Muscle layer of duodenum (tissue), 2 donors: ENCODE measurements at regions not wholly inside any gene's neighbourhood (a gene's known extent, or its start where the extent isn't known, plus 50 kb on each side); places are given as distances from the start of the nearest gene placed in this dataset.
"Not testable (repeated sequence)": the region's sequence is repeated elsewhere in the genome, so short reads cannot be mapped to it uniquely, and the experiment has no call there.

ENCODE experiments used
- H3K27ac ChIP-seq: one replicate; pipeline ENCODE4 v1.7.0; 2013; ENCODE audit warnings: mild to moderate bottlenecking, low read length
- H3K27me3 ChIP-seq: one replicate; pipeline ENCODE4 v1.7.0; 2013; ENCODE audit warnings: low read depth, mild to moderate bottlenecking, control low read depth, low read length
- H3K36me3 ChIP-seq, 2 donors: one replicate each; pipeline ENCODE4 v1.7.0; 2013; ENCODE audit warnings: low read length in 2 of 2, control low read depth in 1 of 2, mild to moderate bottlenecking in 1 of 2; ENCODE audit not compliant: insufficient read depth in 2 of 2, control insufficient read depth in 1 of 2
- H3K4me1 ChIP-seq, 2 donors: one replicate each; pipeline ENCODE4 v1.7.0; 2013; ENCODE audit warnings: low read length in 2 of 2, mild to moderate bottlenecking in 2 of 2, control low read depth in 1 of 2, moderate library complexity in 1 of 2; ENCODE audit not compliant: insufficient read depth in 2 of 2, control insufficient read depth in 1 of 2
- H3K4me3 ChIP-seq, 2 donors: one replicate each; pipeline ENCODE4 v1.7.0; 2013; ENCODE audit warnings: low read length in 2 of 2, low read depth in 1 of 2, mild to moderate bottlenecking in 1 of 2
- H3K9me3 ChIP-seq, 2 donors: one replicate each; pipeline ENCODE4 v1.7.0; 2013; ENCODE audit warnings: low read length in 2 of 2, control low read depth in 1 of 2, mild to moderate bottlenecking in 1 of 2; ENCODE audit not compliant: control insufficient read depth in 1 of 2
- donor health status: healthy.

DNA sequence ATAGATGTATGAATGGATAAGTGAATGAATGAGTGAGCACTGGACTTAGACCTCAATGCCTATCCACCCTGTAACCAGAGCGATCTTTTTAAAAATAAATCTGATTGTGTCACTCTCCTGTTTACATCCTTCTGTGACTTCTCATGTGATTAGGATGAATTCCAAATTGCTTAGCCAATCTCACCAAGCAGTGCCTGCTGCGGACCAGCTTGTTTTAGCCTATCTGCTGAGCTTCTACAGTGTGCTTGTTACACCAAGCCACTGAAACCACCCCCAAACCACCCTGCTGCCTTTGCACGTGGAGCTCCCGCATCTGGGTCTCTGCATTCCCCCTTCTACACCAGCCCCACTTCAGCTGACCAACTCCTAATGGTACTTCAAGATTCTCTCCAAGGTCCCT, 265.4 kb downstream of the EN1 start:
- Histone ChIP-seq H3K27me3 (no peaks in the 10 kb centered on the region), H3K9me3 (no peaks in the 10 kb centered on the region), H3K36me3 (no peaks in the 10 kb centered on the region)

GRCh38 chr2:118580651-118581050, 266.8 kb downstream of the EN1 start:
- Histone ChIP-seq H3K4me3 (no peak overlapping the region), H3K9me3 (no peaks in the 10 kb centered on the region), H3K4me1 (no peaks in the 10 kb centered on the region), H3K27ac (no peak overlapping the region), H3K27me3 (no peaks in the 10 kb centered on the region), H3K36me3 (no peaks in the 10 kb centered on the region)

More for the DNA sequence above, 265.4 kb downstream of the EN1 start:
- Histone ChIP-seq H3K4me3 (no peak overlapping the region), H3K4me1 (no peaks in the 10 kb centered on the region), H3K27ac (no peak overlapping the region)

GRCh38 chr2:118580107-118580506, 267.3 kb downstream of the EN1 start:
- Histone ChIP-seq H3K36me3 (no peaks in the 10 kb centered on the region), H3K27me3 (no peaks in the 10 kb centered on the region), H3K4me3 (no peak overlapping the region), H3K27ac (no peak overlapping the region), H3K4me1 (no peaks in the 10 kb centered on the region), H3K9me3 (no peaks in the 10 kb centered on the region)

GRCh38 chr2:118577202-118577601, 270.2 kb downstream of the EN1 start:
- Histone ChIP-seq H3K4me3 (no peak overlapping the region), H3K27ac (no peak overlapping the region), H3K27me3 (no peaks in the 10 kb centered on the region), H3K9me3 (no peaks in the 10 kb centered on the region), H3K36me3 (no peaks in the 10 kb centered on the region), H3K4me1 (no peaks in the 10 kb centered on the region)

- Histone ChIP-seq H3K27me3 (no peaks in the 10 kb centered on the region), H3K9me3 (no peaks in the 10 kb centered on the region), H3K4me1 (no peaks in the 10 kb centered on the region), H3K36me3 (no peaks in the 10 kb centered on the region), H3K27ac (no peak overlapping the region), H3K4me3 (no peak overlapping the region)
Observed at GRCh38 chr2:118576109-118576855, 271.2 kb downstream of the EN1 start.

DNA sequence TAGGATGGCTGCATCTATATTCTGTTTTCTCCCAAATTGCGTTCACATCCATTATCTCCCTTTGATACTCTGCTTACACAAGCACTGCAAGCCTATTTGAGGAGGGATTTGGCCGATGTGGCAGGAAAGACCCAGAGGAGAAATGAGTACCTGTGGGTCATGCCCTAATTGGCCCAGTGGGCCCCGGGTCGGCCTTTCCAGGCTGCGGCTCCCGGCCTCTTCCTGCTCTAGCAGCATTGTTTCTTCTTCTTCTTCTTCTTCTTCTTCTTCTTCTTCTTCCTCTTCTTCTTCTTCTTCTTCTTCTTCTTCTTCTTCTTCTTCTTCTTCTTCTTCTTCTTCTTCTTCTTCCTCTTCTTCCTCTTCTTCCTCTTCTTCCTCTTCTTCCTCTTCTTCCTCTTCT, 275.1 kb downstream of the EN1 start:
- not testable (repeated sequence) for H3K27me3 ChIP-seq, H3K4me3 ChIP-seq, H3K27ac ChIP-seq, H3K4me1 ChIP-seq, H3K36me3 ChIP-seq, H3K9me3 ChIP-seq

GRCh38 chr2:118569876-118570535, 277.4 kb downstream of the EN1 start:
- Histone ChIP-seq H3K4me3 (no peak overlapping the region), H3K9me3 (no peaks in the 10 kb centered on the region), H3K4me1 (peaks cover 0 to 12% of the 10 kb centered on the region in 2 donors), H3K27me3 (no peaks in the 10 kb centered on the region), H3K36me3 (no peaks in the 10 kb centered on the region), H3K27ac (no peak overlapping the region)

DNA sequence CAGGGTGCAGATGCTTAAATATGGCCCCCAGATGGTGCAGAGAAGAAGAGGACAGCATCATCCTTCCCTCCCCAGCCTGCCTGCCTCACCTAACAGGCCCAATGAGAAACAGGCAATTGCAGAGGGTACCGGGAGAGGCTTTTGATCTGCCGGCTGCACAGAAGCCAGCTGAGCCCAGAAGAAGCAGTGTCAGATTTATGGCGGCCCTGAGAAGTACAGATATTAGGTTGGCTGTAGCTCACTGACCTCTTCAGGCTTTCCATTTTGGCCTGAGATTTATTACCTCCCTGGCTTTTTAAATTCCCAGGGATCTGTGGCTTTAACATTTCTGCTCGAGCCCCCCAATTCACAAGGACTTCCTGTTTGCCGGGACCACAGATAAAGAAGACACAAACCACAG, 278.7 kb downstream of the EN1 start:
- Histone ChIP-seq H3K4me1 (peaks cover 0 to 12% of the 10 kb centered on the region in 2 donors), H3K36me3 (no peaks in the 10 kb centered on the region), H3K27ac (no peak overlapping the region), H3K27me3 (no peaks in the 10 kb centered on the region), H3K4me3 (no peak overlapping the region), H3K9me3 (no peaks in the 10 kb centered on the region)

- no peaks in the 10 kb centered on the region for H3K27me3 ChIP-seq
- no peaks in the 10 kb centered on the region for H3K36me3 ChIP-seq
- no peaks in the 10 kb centered on the region for H3K9me3 ChIP-seq
- H3K4me1 ChIP-seq = peaks cover 0 to 12% of the 10 kb centered on the region in 2 donors
- no peak overlapping the region for H3K4me3 ChIP-seq
- no peak overlapping the region for H3K27ac ChIP-seq
Observed at GRCh38 chr2:118565786-118566540, 281.5 kb downstream of the EN1 start.

DNA sequence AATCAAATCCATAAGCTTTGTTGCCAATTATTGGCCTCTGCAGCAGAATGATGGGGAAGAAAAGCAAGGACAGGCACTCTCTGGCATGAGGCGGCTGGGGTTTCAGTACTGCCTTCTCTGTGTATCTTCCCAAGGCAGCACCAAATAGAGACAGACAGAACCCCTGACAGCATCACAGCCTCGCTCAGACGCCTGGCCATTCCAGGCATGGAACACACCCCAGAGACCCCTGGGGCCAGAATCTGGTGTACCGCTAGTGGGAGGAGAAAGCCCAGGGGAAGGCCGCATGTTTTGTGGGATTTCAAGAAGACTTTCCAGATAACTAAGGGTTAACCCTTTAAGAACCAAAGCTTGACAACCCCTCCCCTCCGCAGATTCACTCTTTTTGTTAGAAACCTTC, 282.1 kb downstream of the EN1 start:
- Histone ChIP-seq H3K36me3 (no peaks in the 10 kb centered on the region), H3K4me1 (peaks cover 0 to 12% of the 10 kb centered on the region in 2 donors), H3K27me3 (no peaks in the 10 kb centered on the region), H3K9me3 (no peaks in the 10 kb centered on the region), H3K27ac (no peak overlapping the region), H3K4me3 (no peak overlapping the region)

- H3K36me3 ChIP-seq = no peaks in the 10 kb centered on the region
Observed at GRCh38 chr2:118562144-118562543, 285.3 kb downstream of the EN1 start.

More at GRCh38 chr2:118562144-118562543, 285.3 kb downstream of the EN1 start:
- H3K4me3 ChIP-seq = no peak overlapping the region
- peaks cover 0 to 3% of the 10 kb centered on the region in 2 donors for H3K4me1 ChIP-seq
- H3K27ac ChIP-seq = no peak overlapping the region
- H3K27me3 ChIP-seq = no peaks in the 10 kb centered on the region
- H3K9me3 ChIP-seq = no peaks in the 10 kb centered on the region
